CD4-positive, alpha-beta T cell (primary cell): ENCODE measurements at regions not wholly inside any gene's neighbourhood (a gene's known extent, or its start where the extent isn't known, plus 50 kb on each side); places are given as distances from the start of the nearest gene placed in this dataset.

Experiments
- ATAC-seq: fragments of 200-7000 bp; cut with Tn5 transposase; one replicate; pipeline ENCODE4 v1.10.0; 2022; ENCODE audit warnings: mild to moderate bottlenecking; ENCODE audit not compliant: poor library complexity
- CTCF ChIA-PET: fragments of 350-600 bp; sonication (Branson Sonifier 250); formaldehyde crosslinking; loops from one replicate; lab custom pipeline; 2021; ENCODE audit warnings: antibody characterized with exemption, inconsistent platforms; lab: Charles Lee
- POLR2A ChIA-PET: fragments of 350-600 bp; sonication (Branson Sonifier 250); formaldehyde crosslinking; loops from one replicate; lab custom pipeline; 2021; ENCODE audit warnings: antibody characterized with exemption, inconsistent platforms; lab: Charles Lee
- DNase-seq, 14 experiments: peaks; one replicate each; pipeline ENCODE4 v3.0.0-alpha.2; 2013 to 2020; ENCODE audit warnings: mixed read lengths in 2 of 14
- H3K27ac ChIP-seq, 2 donors: one replicate each; pipeline versions ENCODE4 v1.5.1 to v1.7.0; 2013; ENCODE audit warnings: low read length in 2 of 2, low read depth in 1 of 2, mild to moderate bottlenecking in 1 of 2
- H3K27me3 ChIP-seq, 2 experiments: 1 replicate in 1 of 2; 2 replicates in 1 of 2; pipeline versions ENCODE4 v1.6.1 to v1.7.0; 2013; ENCODE audit warnings: low read length in 2 of 2, control low read depth in 1 of 2, mild to moderate bottlenecking in 1 of 2, moderate library complexity in 1 of 2; ENCODE audit not compliant: insufficient read depth in 2 of 2, control insufficient read depth in 1 of 2
- H3K36me3 ChIP-seq: one replicate; pipeline ENCODE4 v1.6.1; 2013; ENCODE audit warnings: low read length, control low read depth; ENCODE audit not compliant: insufficient read depth
- H3K4me1 ChIP-seq: one replicate; pipeline ENCODE4 v1.6.1; 2013; ENCODE audit warnings: low read length, control low read depth; ENCODE audit not compliant: insufficient read depth
- H3K4me3 ChIP-seq: one replicate; pipeline ENCODE4 v1.5.1; 2013; ENCODE audit warnings: mild to moderate bottlenecking, low read length, moderate library complexity
- H3K9me3 ChIP-seq, 2 experiments: 1 replicate in 1 of 2; 2 replicates in 1 of 2; pipeline versions ENCODE4 v1.6.1 to v1.7.0; 2013; ENCODE audit warnings: low read length in 2 of 2, mild to moderate bottlenecking in 2 of 2, control low read depth in 1 of 2, moderate library complexity in 1 of 2; ENCODE audit not compliant: control insufficient read depth in 1 of 2, insufficient read depth in 1 of 2
- H3K27ac Mint-ChIP-seq: one replicate; pipeline ENCODE4 v1.8.0; 2020; ENCODE audit warnings: mixed read lengths
- H3K27me3 Mint-ChIP-seq: one replicate; pipeline ENCODE4 v1.8.0; 2021; ENCODE audit warnings: mixed read lengths
- H3K36me3 Mint-ChIP-seq: one replicate; pipeline ENCODE4 v1.8.0; 2021; ENCODE audit warnings: low read depth, mixed read lengths
- H3K4me1 Mint-ChIP-seq: one replicate; pipeline ENCODE4 v1.8.0; 2021; ENCODE audit warnings: low read depth, mixed read lengths
- H3K4me3 Mint-ChIP-seq: one replicate; pipeline ENCODE4 v1.8.0; 2020; ENCODE audit warnings: mild to moderate bottlenecking, mixed read lengths
- H3K9me3 Mint-ChIP-seq: one replicate; pipeline ENCODE4 v1.8.0; 2020; ENCODE audit warnings: mixed read lengths
- intact Hi-C, 2 experiments: fragments of 100-400 bp; cut with DNase I in 1 of 2; cut with micrococcal nuclease in 1 of 2; formaldehyde crosslinking; loops; one replicate each; pipeline versions ENCODE4 v1.15.1 to v1.9.0; 2023 to 2025; cut with DNase I, micrococcal nuclease
- TF ChIP-seq, protein P1 (sequence below): fragments of 200-600 bp; IDR thresholded peaks from one replicate; pipeline ENCODE4 v1.8.0; 2022; ENCODE audit warnings: antibody characterized with exemption, mild to moderate bottlenecking

DNA sequence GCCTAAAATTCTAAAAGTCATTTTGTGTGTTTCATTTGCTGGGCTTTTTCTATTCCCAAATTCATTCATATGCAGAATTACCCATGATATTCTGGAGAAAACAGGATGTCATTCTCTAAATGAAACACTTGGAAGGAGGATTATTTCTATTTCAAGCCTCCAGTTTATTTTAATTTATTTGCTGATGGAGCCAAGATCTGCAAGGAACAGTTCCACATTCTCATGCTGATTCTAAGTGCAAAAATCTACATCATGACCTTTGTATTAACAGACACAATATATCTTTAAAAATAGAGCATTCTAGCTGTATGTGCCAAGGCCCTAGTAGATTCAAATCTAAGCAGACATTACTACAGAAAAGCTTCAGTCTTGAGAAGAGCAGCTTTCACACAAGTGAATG is 51.3 kb upstream of the KCND2 start:
- no peaks in the 10 kb centered on the region for H3K36me3 Mint-ChIP-seq
- DNase-seq (no peak), ATAC-seq (no peak)
- H3K9me3 Mint-ChIP-seq: peaks cover 4% of the 10 kb centered on the region
- H3K4me1 ChIP-seq: no peaks in the 10 kb centered on the region
- intact Hi-C loops: no loop called here
- POLR2A ChIA-PET: no interaction called here
- CTCF ChIA-PET: no interaction called here
- H3K36me3 ChIP-seq: no peaks in the 10 kb centered on the region
- H3K4me3 Mint-ChIP-seq: no peak overlapping the region
- H3K9me3 ChIP-seq: peaks cover 0 to 4% of the 10 kb centered on the region in 2 experiments
- no peak overlapping the region for H3K27ac Mint-ChIP-seq
- no peaks in the 10 kb centered on the region for H3K27me3 Mint-ChIP-seq
- no peaks in the 10 kb centered on the region for H3K4me1 Mint-ChIP-seq
- H3K4me3 ChIP-seq: no peak overlapping the region
- no peak overlapping the region for H3K27ac ChIP-seq
- no peaks in the 10 kb centered on the region for H3K27me3 ChIP-seq
- TF ChIP-seq, protein P1, sequence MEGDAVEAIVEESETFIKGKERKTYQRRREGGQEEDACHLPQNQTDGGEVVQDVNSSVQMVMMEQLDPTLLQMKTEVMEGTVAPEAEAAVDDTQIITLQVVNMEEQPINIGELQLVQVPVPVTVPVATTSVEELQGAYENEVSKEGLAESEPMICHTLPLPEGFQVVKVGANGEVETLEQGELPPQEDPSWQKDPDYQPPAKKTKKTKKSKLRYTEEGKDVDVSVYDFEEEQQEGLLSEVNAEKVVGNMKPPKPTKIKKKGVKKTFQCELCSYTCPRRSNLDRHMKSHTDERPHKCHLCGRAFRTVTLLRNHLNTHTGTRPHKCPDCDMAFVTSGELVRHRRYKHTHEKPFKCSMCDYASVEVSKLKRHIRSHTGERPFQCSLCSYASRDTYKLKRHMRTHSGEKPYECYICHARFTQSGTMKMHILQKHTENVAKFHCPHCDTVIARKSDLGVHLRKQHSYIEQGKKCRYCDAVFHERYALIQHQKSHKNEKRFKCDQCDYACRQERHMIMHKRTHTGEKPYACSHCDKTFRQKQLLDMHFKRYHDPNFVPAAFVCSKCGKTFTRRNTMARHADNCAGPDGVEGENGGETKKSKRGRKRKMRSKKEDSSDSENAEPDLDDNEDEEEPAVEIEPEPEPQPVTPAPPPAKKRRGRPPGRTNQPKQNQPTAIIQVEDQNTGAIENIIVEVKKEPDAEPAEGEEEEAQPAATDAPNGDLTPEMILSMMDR: no peak
